Vagina (tissue), 2 donors: ENCODE measurements at regions not wholly inside any gene's neighbourhood (a gene's known extent, or its start where the extent isn't known, plus 50 kb on each side); places are given as distances from the start of the nearest gene placed in this dataset.

Experiments used
- POLR2AphosphoS5 ChIP-seq, 2 donors: sonication (generic); formaldehyde crosslinking; IDR thresholded peaks; one replicate each; pipeline ENCODE4 v1.9.0; 2017; ENCODE audit warnings: antibody characterized with exemption in 2 of 2, mild to moderate bottlenecking in 2 of 2, low read depth in 1 of 2; ENCODE audit not compliant: insufficient read depth in 1 of 2
- TF ChIP-seq, protein P1 (sequence below), 3 experiments: fragments of 450-650 bp in 2 of 3; fragments of 200-600 bp in 1 of 3; sonication (generic) in 1 of 3; IDR thresholded peaks; one replicate each; pipeline ENCODE4 v1.5.1; 2017 to 2019; ENCODE audit warnings: antibody characterized with exemption in 3 of 3, mild to moderate bottlenecking in 2 of 3, moderate library complexity in 2 of 3

DNA sequence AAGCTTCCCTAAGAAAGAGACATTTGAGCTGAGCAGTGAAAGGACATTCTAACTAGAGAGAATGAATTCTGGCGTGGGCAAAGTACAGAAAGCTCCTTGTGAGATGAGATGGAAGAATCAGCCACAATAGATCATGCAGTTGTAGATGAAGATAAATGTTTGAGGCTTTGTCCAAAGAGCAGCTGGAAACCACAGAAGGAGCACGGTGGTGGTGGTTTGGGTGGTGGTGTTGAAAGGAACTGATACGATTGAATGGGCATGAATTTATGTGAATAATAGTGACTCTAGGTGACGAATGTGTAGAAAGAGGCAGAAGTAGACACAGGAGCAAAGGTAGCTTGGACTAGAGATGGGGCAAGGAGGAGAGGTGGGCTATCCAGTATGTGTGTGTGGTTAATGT lies 260.5 kb upstream of the TMTC1 start:
- TF ChIP-seq, protein P1, sequence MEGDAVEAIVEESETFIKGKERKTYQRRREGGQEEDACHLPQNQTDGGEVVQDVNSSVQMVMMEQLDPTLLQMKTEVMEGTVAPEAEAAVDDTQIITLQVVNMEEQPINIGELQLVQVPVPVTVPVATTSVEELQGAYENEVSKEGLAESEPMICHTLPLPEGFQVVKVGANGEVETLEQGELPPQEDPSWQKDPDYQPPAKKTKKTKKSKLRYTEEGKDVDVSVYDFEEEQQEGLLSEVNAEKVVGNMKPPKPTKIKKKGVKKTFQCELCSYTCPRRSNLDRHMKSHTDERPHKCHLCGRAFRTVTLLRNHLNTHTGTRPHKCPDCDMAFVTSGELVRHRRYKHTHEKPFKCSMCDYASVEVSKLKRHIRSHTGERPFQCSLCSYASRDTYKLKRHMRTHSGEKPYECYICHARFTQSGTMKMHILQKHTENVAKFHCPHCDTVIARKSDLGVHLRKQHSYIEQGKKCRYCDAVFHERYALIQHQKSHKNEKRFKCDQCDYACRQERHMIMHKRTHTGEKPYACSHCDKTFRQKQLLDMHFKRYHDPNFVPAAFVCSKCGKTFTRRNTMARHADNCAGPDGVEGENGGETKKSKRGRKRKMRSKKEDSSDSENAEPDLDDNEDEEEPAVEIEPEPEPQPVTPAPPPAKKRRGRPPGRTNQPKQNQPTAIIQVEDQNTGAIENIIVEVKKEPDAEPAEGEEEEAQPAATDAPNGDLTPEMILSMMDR (IDR thresholded peaks at IDR 0.05), result no peak
- TF ChIP-seq POLR2AphosphoS5 (IDR thresholded peaks at IDR 0.05; ENCODE audit: insufficient read depth in 1 of 2, low read depth in 1 of 2), result no peak
